ENCODE measurements at regions not wholly inside any gene's neighbourhood (a gene's known extent, or its start where the extent isn't known, plus 50 kb on each side); places are given as distances from the start of the nearest gene placed in this dataset.
"Not testable (repeated sequence)": the region's sequence is repeated elsewhere in the genome, so short reads cannot be mapped to it uniquely, and the experiment has no call there.

DNA sequence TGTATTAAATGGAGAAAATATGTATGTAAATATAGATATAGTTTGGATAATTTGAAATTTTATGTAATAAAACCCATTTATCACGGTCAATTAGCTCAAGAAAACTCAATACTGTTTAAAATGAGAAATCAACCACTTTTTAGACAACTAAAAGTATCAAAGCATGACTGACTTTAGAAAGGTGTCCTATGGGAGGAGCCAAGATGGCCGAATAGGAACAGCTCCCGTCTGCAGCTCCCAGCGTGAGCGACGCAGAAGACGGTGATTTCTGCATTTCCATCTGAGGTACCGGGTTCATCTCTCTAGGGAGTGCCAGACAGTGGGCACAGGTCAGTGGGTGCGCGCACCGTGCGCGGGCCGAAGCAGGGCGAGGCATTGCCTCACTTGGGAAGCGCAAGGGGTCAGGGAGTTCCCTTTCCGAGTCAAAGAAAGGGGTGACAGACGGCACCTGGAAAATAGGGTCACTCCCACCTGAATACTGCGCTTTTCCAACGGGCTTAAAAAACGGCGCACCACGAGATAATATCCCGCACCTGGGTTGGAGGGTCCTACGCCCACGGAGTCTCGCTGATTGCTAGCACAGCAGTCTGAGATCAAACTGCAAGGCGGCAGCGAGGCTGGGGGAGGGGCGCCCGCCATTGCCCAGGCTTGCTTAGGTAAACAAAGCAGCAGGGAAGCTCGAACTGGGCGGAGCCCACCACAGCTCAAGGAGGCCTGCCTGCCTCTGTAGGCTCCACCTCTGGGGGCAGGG, 182.8 kb upstream of the NECTIN3 start:
- 0% methylated on average over 14 of the region's 33 CpGs for WGBS (ENCODE audit: insufficient coverage, low coverage, missing lambda C conversion rate)
- CTCF ChIA-PET (ENCODE audit: low intra/inter-chr PET ratio); H3K9me1 ChIP-seq (ENCODE audit: control insufficient read depth, insufficient read depth, low read length): not testable (repeated sequence)

More for the DNA sequence above, 182.8 kb upstream of the NECTIN3 start:
- H3K9me3 ChIP-seq (replicated peaks; ENCODE audit: control insufficient read depth, insufficient read depth, low read depth, low read length); H3K79me2 ChIP-seq (ENCODE audit: control insufficient read depth, insufficient read depth, low read length); H3K27ac ChIP-seq (ENCODE audit: extremely low read depth, low read depth, low read length); in situ Hi-C loops (cut with MboI); intact Hi-C loops (cut with micrococcal nuclease); BruUV-seq (replicated peaks); POLR2A ChIA-PET; H3K4me2 ChIP-seq (ENCODE audit: insufficient read depth, low read length); H3K27me3 ChIP-seq (ENCODE audit: control insufficient read depth in 2 of 2, insufficient read depth in 2 of 2, low read length in 2 of 2); H3K4me1 ChIP-seq (replicated peaks in 1 of 2; ENCODE audit: control insufficient read depth in 2 of 2, insufficient read depth in 2 of 2, low read length in 2 of 2); H3K36me3 ChIP-seq (ENCODE audit: control insufficient read depth, insufficient read depth, low read length); H4K20me1 ChIP-seq (replicated peaks; ENCODE audit: control insufficient read depth, insufficient read depth, low read length): not testable (repeated sequence)
- Histone ChIP-seq H2AFZ (ENCODE audit: low read depth, low read length) (peak overlapping the region; percentile 56), H3K4me3 (peak overlapping the region; percentile 24; the same call in 1 of the 2 replicates), H3K9ac (ENCODE audit: insufficient read depth in 1 of 2, low read depth in 2 of 2, low read length in 2 of 2) (peak overlapping the region in 1 of 2 experiments; percentile 58; a peak in 1 of 4 replicates)
- 0 out of 2 replicates have a peak, but pooled peaks have one; percentile 15 for TF ChIP-seq CXXC5 (CRISPR knock-in tag; IDR thresholded peaks at IDR 0.05)
- peak in 1 of 2 experiments; percentile 56; a peak in 1 of 4 replicates for TF ChIP-seq FOXA3 (CRISPR knock-in tag; conservative IDR thresholded peaks at IDR 0.05 in 1 of 2, IDR thresholded peaks at IDR 0.05 in 1 of 2)
- peak; percentile 39 for TF ChIP-seq TAF9B (IDR thresholded peaks at IDR 0.05; ENCODE audit: partially characterized antibody)
- peak; percentile 18; the same call in 1 of the 2 replicates for TF ChIP-seq PHF8 (IDR thresholded peaks at IDR 0.05; ENCODE audit: borderline replicate concordance, low read length)
- 0 out of 2 replicates have a peak, but pooled peaks have one; percentile 26 for TF ChIP-seq POLR2A (conservative IDR thresholded peaks at IDR 0.05)
- TF ChIP-seq NFRKB (IDR thresholded peaks at IDR 0.05; ENCODE audit: low read depth) = 0 out of 2 replicates have a peak, but pooled peaks have one; percentile 31
- TF ChIP-seq YY1 (IDR thresholded peaks at IDR 0.05; ENCODE audit: borderline replicate concordance in 1 of 3, control insufficient read depth in 1 of 3, extremely low read depth in 1 of 3, insufficient read depth in 3 of 3, insufficient read length in 1 of 3, insufficient replicate concordance in 2 of 3, low read depth in 1 of 3, low read length in 2 of 3) = peak in 1 of 3 experiments; percentile 63
- 0 out of 4 replicates have a peak, but pooled peaks have one; percentile 17 to 20 for TF ChIP-seq FOXK2 (conservative IDR thresholded peaks at IDR 0.05 in 1 of 2, IDR thresholded peaks at IDR 0.05 in 1 of 2; ENCODE audit: low read depth in 2 of 2)
- 0 out of 2 replicates have a peak, but pooled peaks have one; percentile 19 for TF ChIP-seq POLR2G (IDR thresholded peaks at IDR 0.05; ENCODE audit: low read depth, low read length)
- 0 out of 4 replicates have a peak, but pooled peaks of 1 of the 2 experiments have one; percentile 27 for TF ChIP-seq NRF1 (conservative IDR thresholded peaks at IDR 0.05 in 1 of 2, IDR thresholded peaks at IDR 0.05 in 1 of 2)
- FAIRE-seq (peak; percentile 52), ATAC-seq (peak; percentile 63; the same call in 2 of the 3 replicates), DNase-seq (ENCODE audit: extremely low read depth in 1 of 4, low spot score in 3 of 4) (peak in 2 of 4 experiments; percentile 5 to 15)

Data from K562 (cell line).